Peyer's patch (tissue), 4 donors: ENCODE measurements at regions not wholly inside any gene's neighbourhood (a gene's known extent, or its start where the extent isn't known, plus 50 kb on each side); places are given as distances from the start of the nearest gene placed in this dataset.

ENCODE experiments used
- CTCF ChIP-seq, 6 experiments: fragments of 450-650 bp in 4 of 6; fragments of 200-600 bp in 2 of 6; sonication (generic) in 1 of 6; IDR thresholded peaks; one replicate each; pipeline ENCODE4 v1.5.1; 2017 to 2019; ENCODE audit warnings: antibody characterized with exemption in 6 of 6, mild to moderate bottlenecking in 3 of 6, moderate library complexity in 1 of 6
- POLR2A ChIP-seq, 2 donors: fragments of 450-650 bp; IDR thresholded peaks; one replicate each; pipeline ENCODE4 v1.5.1; 2017; ENCODE audit warnings: antibody characterized with exemption in 2 of 2, mild to moderate bottlenecking in 2 of 2, moderate library complexity in 2 of 2

GRCh38 chr17:34456121-34456520, 93.1 kb upstream of the CCL1 start:
- TF ChIP-seq CTCF (IDR thresholded peaks at IDR 0.05) = no peak
- no peak for TF ChIP-seq POLR2A (IDR thresholded peaks at IDR 0.05)
